Keratinocyte (primary cell): ENCODE measurements at regions not wholly inside any gene's neighbourhood (a gene's known extent, or its start where the extent isn't known, plus 50 kb on each side); places are given as distances from the start of the nearest gene placed in this dataset.

Source experiments
- DNase-seq: peaks from one replicate; pipeline ENCODE4 v3.0.0-alpha.2; 2011; ENCODE audit warnings: low read depth, missing footprints, low spot score
- FAIRE-seq: peaks from 2 replicates; lab custom pipeline; 2011; peaks lifted over from hg19 to GRCh38; lab: Jason Lieb, UNC
- H2AFZ ChIP-seq: 2 replicates; pipeline ENCODE4 v1.6.0; 2012; ENCODE audit warnings: low read length, control low read depth, inconsistent platforms; ENCODE audit not compliant: control insufficient read depth
- H3K27ac ChIP-seq: 2 replicates; pipeline ENCODE4 v1.5.1; 2011; ENCODE audit warnings: low read length; ENCODE audit not compliant: control insufficient read depth, insufficient read depth
- H3K27me3 ChIP-seq: 3 replicates; pipeline ENCODE4 v1.6.0; 2011; ENCODE audit warnings: low read length; ENCODE audit not compliant: control insufficient read depth, insufficient read depth; ENCODE audit errors: extremely low read depth
- H3K36me3 ChIP-seq, 2 experiments: 2 replicates in 1 of 2; 3 replicates in 1 of 2; pipeline ENCODE4 v1.5.1; 2011; ENCODE audit warnings: low read length in 2 of 2, mild to moderate bottlenecking in 1 of 2; ENCODE audit not compliant: control insufficient read depth in 2 of 2, insufficient read depth in 2 of 2; ENCODE audit errors: extremely low read depth in 1 of 2
- H3K4me1 ChIP-seq: 3 replicates; pipeline ENCODE4 v1.5.1; 2011; ENCODE audit warnings: low read length; ENCODE audit not compliant: control insufficient read depth, insufficient read depth; ENCODE audit errors: extremely low read depth
- H3K4me2 ChIP-seq: 3 replicates; pipeline ENCODE4 v1.6.0; 2011; ENCODE audit warnings: low read depth, low read length; ENCODE audit not compliant: control insufficient read depth, insufficient read depth; ENCODE audit errors: extremely low read depth
- H3K4me3 ChIP-seq, 3 experiments: fragments of 200-600 bp in 1 of 3; sonication (generic) in 1 of 3; 2 replicates in 2 of 3; 3 replicates in 1 of 3; pipeline ENCODE4 v1.5.1; 2011 to 2016; ENCODE audit warnings: low read length in 3 of 3, mild to moderate bottlenecking in 3 of 3, control low read depth in 2 of 3, inconsistent platforms in 1 of 3, low read depth in 1 of 3, mixed read lengths in 1 of 3, mixed run types in 1 of 3, moderate library complexity in 1 of 3; ENCODE audit not compliant: control insufficient read depth in 2 of 3, insufficient read depth in 2 of 3; ENCODE audit errors: extremely low read depth in 1 of 3
- H3K79me2 ChIP-seq: 2 replicates; pipeline ENCODE4 v1.6.0; 2012; ENCODE audit warnings: low read length; ENCODE audit not compliant: control insufficient read depth, insufficient read depth
- H3K9ac ChIP-seq: 3 replicates; pipeline ENCODE4 v1.6.0; 2011; ENCODE audit warnings: low read length; ENCODE audit not compliant: control insufficient read depth, insufficient read depth; ENCODE audit errors: extremely low read depth
- H3K9me1 ChIP-seq: 3 replicates; pipeline ENCODE4 v1.6.0; 2011; ENCODE audit warnings: low read length; ENCODE audit not compliant: control insufficient read depth, insufficient read depth; ENCODE audit errors: extremely low read depth
- H3K9me3 ChIP-seq: 2 replicates; pipeline ENCODE4 v1.5.1; 2012; ENCODE audit warnings: low read depth, low read length; ENCODE audit not compliant: control insufficient read depth
- H4K20me1 ChIP-seq: 3 replicates; pipeline ENCODE4 v1.6.0; 2011; ENCODE audit warnings: low read length; ENCODE audit not compliant: control insufficient read depth, insufficient read depth; ENCODE audit errors: extremely low read depth
- CTCF ChIP-seq, 3 experiments: IDR thresholded peaks in 1 of 3; conservative IDR thresholded peaks in 1 of 3; optimal IDR thresholded peaks in 1 of 3; 2 replicates in 2 of 3; 3 replicates in 1 of 3; pipeline versions ENCODE3 to v1.5.1; 2011; ENCODE audit warnings: low read length in 3 of 3, mild to moderate bottlenecking in 3 of 3, moderate library complexity in 2 of 3, control low read depth in 1 of 3, inconsistent platforms in 1 of 3; ENCODE audit not compliant: insufficient read depth in 2 of 3; ENCODE audit errors: extremely low read depth in 1 of 3
- EZH2 ChIP-seq: IDR thresholded peaks from one replicate; pipeline ENCODE4 v1.6.1; 2012; ENCODE audit warnings: inconsistent platforms, mild to moderate bottlenecking, low read length, moderate library complexity
- dilution Hi-C: fragments of 300-500 bp; cut with MboI; formaldehyde crosslinking; loops from one replicate; pipeline ENCODE4 v1.7.0; 2020; ENCODE audit warnings: low sequenced_read_pairs; ENCODE audit not compliant: extremely low pct_ligation_motif_present

DNA sequence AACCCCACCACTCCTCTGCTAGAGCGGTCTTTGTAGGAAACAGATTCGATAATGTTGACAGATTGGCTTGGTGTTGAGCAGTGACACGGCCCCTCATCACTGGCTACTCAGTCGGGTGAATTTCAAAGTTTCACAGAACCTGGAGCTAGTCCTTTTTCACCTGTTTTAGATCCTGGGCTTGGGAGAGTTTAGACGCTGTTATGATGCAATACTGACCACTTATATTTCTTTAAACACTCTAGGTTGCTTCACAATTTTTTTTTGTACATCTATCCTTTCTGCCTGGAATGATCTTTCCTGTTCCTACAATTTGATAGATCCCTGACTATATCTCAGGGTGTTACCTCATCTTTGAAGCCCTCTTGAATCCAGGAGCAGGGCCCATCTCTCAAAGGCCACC lies 97.1 kb upstream of the ATP10A start:
- Histone ChIP-seq H3K27me3 (no peaks in the 10 kb centered on the region), H3K36me3 (no peaks in the 10 kb centered on the region), H3K79me2 (no peaks in the 10 kb centered on the region), H3K9ac (no peak overlapping the region), H2AFZ (no peak overlapping the region), H3K9me3 (peaks cover 7% of the 10 kb centered on the region), H3K9me1 (no peaks in the 10 kb centered on the region), H4K20me1 (no peaks in the 10 kb centered on the region), H3K4me2 (no peak overlapping the region), H3K4me1 (no peaks in the 10 kb centered on the region), H3K27ac (no peak overlapping the region), H3K4me3 (no peak overlapping the region)
- TF ChIP-seq CTCF (optimal IDR thresholded peaks at IDR 0.05 in 1 of 3, IDR thresholded peaks at IDR 0.05 in 1 of 3, conservative IDR thresholded peaks at IDR 0.05 in 1 of 3; ENCODE audit: extremely low read depth in 1 of 3, insufficient read depth in 2 of 3, low read length in 3 of 3), result no peak
- TF ChIP-seq EZH2, result no peak
- dilution Hi-C loops, result no loop called here
- no peak for FAIRE-seq
- DNase-seq, result no peak

DNA sequence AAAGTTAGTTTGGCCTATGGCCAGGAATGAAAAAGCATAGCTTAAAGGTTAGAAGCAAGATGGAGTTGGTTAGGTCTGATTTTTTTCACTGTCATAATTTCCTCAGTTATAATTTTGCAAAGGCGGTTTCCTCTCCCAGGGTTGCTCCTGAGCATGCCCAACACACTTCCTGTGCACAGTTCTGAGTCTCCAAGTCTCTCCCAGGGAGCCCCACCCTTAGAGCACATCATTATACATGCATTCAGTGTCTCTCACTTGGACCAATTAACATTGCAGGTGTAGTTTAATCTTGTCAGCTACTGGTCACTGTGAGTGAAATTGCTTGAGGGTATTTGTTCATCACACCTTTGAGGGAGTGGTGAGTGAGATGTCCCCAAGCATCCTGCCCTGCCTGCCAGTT lies 96.0 kb upstream of the ATP10A start:
- Histone ChIP-seq H3K9me3 (peaks cover 7% of the 10 kb centered on the region), H4K20me1 (no peaks in the 10 kb centered on the region), H2AFZ (no peak overlapping the region), H3K4me2 (no peak overlapping the region), H3K4me3 (no peak overlapping the region), H3K9me1 (no peaks in the 10 kb centered on the region), H3K9ac (no peak overlapping the region), H3K27me3 (no peaks in the 10 kb centered on the region), H3K36me3 (no peaks in the 10 kb centered on the region), H3K4me1 (no peaks in the 10 kb centered on the region), H3K27ac (no peak overlapping the region), H3K79me2 (no peaks in the 10 kb centered on the region)
- no peak for TF ChIP-seq CTCF (optimal IDR thresholded peaks at IDR 0.05 in 1 of 3, IDR thresholded peaks at IDR 0.05 in 1 of 3, conservative IDR thresholded peaks at IDR 0.05 in 1 of 3; ENCODE audit: extremely low read depth in 1 of 3, insufficient read depth in 2 of 3, low read length in 3 of 3)
- TF ChIP-seq EZH2, result no peak
- FAIRE-seq (no peak), DNase-seq (no peak)
- dilution Hi-C loops, result no loop called here
